Ecto neural progenitor cell (in vitro differentiated cells): ENCODE measurements at regions not wholly inside any gene's neighbourhood (a gene's known extent, or its start where the extent isn't known, plus 50 kb on each side); places are given as distances from the start of the nearest gene placed in this dataset.

Experiments used
- DNase-seq: peaks from one replicate; pipeline ENCODE4 v3.0.0-alpha.2; 2018; ENCODE audit warnings: low spot score

- no peak for DNase-seq
Observed at GRCh38 chr5:20649966-20650365, 662.0 kb upstream of the CDH18 start.

GRCh38 chr5:20648981-20649380, 661.0 kb upstream of the CDH18 start:
- no peak for DNase-seq

DNA sequence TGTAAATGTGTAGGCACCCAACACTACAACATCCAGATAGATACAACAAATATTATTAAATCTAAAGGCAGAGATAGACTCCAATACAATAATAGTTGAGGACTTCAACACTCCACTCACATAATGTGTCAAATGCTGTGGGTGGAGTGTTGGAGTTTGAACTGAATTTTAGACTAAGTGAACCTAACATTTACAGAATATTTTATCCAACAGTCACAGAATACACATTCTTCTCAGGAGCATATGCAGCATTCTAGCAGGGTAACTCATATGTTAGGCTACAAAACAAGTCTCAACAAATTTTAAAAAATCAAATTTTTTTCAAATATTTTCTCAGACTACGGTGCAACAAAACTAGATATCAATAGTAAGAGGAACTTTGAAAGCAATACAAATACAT, 648.7 kb upstream of the CDH18 start:
- DNase-seq: no peak

GRCh38 chr5:20619591-20619990, 631.6 kb upstream of the CDH18 start:
- DNase-seq: no peak

- no peak for DNase-seq
Observed at GRCh38 chr5:20618340-20618739, 630.3 kb upstream of the CDH18 start.

DNA sequence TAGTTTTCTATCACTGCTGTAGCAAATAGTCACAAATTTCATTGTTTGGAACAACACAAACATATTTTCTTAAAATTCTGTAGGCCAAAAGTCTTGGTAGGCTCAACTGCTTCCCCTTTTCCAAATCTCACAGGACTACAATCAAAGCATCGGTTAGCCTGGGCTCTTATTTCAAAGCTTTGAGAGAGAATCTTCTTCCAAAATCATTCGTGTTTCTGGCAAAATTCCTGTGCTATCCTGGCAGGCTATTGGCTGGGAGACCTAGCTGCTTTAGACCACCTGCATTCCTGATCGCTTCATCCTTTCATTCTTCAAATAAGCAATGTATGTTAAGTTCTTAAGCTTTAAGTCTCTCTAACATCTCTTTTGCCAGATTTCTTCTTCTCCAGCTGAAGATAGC, 629.8 kb upstream of the CDH18 start:
- DNase-seq: no peak

- no peak for DNase-seq
Observed at GRCh38 chr5:20615888-20616563, 628.0 kb upstream of the CDH18 start.

DNA sequence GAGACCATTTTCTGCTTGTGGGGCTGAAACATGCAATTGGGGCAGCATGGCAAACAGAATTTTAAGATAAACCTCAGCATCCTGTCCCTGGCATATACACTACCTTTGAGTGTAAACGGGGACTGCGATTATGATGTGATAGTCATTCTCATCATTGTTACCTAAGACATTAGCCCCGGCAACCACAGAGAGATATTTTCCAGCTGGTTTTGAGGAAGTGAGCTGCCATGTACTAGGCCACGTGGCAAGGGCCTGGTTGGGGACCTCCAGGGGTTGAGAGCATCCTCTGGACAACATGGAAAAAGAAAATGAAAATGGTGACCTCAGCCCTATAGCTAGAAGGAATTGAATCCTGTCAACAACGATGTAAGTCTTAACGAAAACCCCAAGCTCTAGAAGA, 623.6 kb upstream of the CDH18 start:
- DNase-seq: no peak

- no peak for DNase-seq
Observed at GRCh38 chr5:20610681-20611080, 622.7 kb upstream of the CDH18 start.

DNA sequence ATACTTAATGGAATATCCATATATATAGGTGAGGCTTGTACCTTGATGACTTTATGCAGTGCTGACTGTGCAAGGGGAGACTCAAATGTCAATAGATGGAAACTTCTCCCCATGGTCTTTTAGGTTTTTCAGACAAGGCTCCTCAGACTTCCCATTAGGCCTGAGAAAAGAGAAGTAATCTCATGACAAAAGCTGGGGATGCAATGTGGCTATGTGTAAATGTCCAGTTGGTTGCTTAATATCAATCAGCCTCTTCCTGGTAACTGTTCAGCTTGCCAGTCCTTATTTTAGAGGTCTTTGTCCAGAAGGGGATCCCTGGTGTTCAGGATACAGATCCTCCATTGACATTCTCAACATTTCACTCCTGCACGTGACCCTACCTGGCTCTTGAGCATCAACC, 621.1 kb upstream of the CDH18 start:
- no peak for DNase-seq

GRCh38 chr5:20608567-20608966, 620.6 kb upstream of the CDH18 start:
- no peak for DNase-seq

GRCh38 chr5:20605732-20606525, 617.9 kb upstream of the CDH18 start:
- no peak for DNase-seq

DNA sequence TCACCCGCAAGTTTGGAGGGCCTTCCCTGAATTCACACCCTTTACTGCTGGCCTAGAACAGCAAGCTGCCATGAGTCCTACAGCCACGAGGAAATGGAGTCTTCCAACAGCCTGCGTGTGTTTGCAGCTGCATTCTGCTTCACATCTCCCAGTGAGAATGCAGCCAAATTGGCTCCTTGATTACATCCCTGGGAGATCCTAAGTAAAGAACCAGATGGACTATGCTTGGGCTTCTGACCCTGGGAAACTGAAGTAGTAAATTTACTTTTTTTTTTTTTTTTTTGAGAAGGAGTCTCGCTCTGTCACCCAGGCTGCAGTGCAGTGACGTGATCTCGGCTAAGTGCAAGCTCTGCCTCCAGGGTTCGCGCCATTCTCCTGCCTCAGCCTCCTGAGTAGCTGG, 617.0 kb upstream of the CDH18 start:
- no peak for DNase-seq

DNA sequence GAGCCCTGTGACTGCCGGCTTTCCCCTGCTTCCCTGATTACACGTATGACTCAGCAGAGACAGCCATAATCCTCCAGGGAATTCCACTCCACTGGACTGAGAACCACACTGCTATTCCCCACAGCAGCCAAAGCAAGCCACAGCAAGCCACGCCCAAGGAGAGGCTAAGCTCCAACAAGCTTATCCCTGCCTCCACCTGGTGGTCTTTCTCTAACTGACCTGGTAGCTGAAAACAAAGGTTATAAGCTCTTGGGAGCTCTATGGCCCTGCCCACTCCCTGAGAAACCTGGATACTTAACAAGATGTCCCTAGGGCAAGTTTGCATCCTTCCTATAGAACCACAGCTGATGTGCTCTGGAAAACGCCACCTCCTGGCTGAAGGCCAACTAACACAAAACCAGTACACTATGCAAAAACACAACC, 613.7 kb upstream of the CDH18 start:
- peak; percentile 58 for DNase-seq

DNA sequence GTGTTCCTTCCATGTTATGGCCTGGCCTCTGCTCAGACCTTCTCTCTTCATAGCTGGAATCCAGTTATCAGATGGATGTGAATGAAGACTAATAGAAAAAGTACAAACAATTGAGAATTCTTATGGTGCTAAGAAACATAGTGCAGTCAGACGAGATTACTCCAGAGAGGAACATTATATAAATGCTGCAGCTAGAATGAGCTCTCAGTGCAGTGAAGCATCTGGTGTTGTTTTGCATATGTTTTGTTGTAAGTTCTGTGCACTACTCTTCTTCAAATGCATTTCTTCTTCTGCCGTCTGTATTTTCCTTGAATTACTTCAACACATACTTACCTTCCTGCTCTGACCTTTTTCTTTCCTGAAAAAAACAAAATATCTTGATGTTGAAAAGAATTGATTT, 602.4 kb upstream of the CDH18 start:
- no peak for DNase-seq

DNA sequence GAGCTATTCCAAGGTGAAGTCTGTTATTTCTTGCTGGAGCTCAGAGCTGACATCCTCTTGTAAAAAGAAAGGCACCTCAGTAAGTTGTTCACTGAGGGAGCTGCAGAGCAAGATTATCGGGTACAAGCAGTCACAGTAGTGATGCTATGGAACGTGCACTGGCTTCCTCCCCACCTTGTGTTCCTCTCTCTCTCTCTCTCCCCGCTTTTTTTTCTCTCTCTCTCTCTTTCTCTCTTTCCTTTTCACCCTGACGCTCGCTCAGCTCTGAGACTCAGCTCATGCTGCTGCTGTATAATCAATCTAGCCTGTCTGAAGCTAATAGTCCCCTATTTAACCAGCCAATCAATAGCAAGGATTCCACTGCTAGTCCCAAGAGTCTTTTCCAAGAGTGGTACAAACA, 587.6 kb upstream of the CDH18 start:
- no peak for DNase-seq

GRCh38 chr5:20574576-20574975, 586.6 kb upstream of the CDH18 start:
- no peak for DNase-seq

GRCh38 chr5:20572614-20573013, 584.6 kb upstream of the CDH18 start:
- no peak for DNase-seq

- DNase-seq: no peak
Observed at GRCh38 chr5:20570486-20570885, 582.5 kb upstream of the CDH18 start.

- DNase-seq: no peak
Observed at GRCh38 chr5:20562544-20562943, 574.5 kb upstream of the CDH18 start.

GRCh38 chr5:20559845-20560244, 571.8 kb upstream of the CDH18 start:
- DNase-seq: no peak

DNA sequence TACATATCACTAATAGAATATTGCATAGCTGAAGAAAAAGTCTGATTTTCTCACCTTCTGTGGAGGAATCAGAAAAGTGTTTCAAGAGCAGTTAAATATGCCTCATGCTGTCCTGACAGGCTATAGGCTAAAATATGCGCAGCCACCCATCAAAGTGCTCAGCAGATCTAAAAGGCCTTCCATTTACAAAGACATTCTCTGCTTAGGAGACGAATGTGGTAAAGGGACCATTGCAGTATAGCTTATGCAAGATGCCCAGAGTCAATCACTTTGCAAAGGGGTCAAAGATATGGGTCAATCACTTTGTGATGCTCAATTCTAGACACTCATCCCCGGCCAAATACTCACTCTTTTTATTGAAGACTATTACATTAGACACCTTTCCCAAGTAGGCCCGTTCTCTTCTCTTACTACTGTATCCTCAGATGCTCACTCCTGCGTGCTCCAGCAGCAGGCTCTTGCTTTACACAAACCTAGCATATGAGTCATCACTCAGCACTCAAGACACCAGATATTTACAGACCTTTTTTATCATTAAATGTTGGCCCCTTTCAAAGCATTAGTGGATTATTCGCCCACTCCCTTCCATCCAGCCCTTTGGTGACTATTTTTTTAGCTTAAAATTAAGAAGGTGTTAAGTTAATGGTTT, 568.2 kb upstream of the CDH18 start:
- no peak for DNase-seq

DNA sequence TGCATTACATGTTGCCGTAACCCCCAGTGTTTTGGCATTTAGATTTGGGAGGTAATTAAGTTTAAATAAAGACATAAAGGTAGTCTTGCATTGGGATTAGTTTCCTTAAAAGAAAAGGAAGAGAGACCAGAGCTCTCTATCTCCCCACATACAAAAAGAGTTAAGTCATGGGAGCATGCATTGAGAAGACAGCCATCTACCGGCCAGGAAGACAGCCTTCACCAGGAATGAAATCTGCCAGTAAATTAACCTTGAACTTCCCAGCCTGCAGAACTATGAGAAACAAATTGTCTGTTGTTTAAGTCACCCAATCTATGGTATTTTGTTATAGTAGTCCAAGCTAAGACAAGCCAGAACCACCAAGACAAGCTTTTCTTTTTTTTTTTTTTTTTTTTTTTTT, 567.0 kb upstream of the CDH18 start:
- DNase-seq: no peak
